HEK293 (cell line): ENCODE measurements at regions not wholly inside any gene's neighbourhood (a gene's known extent, or its start where the extent isn't known, plus 50 kb on each side); places are given as distances from the start of the nearest gene placed in this dataset.

Source experiments
- GLIS1 ChIP-seq: fragments of 450-650 bp; formaldehyde crosslinking; IDR thresholded peaks from 2 replicates; pipeline ENCODE4 v1.5.1; 2016; ENCODE audit warnings: missing biosample characterization, missing genetic modification characterization
- GLIS2 ChIP-seq: fragments of 450-650 bp; formaldehyde crosslinking; IDR thresholded peaks from 2 replicates; pipeline ENCODE4 v1.5.1; 2016; ENCODE audit warnings: missing biosample characterization, missing genetic modification characterization
- KLF1 ChIP-seq: fragments of 450-650 bp; formaldehyde crosslinking; IDR thresholded peaks from 2 replicates; pipeline ENCODE4 v1.5.1; 2016; ENCODE audit warnings: missing biosample characterization, missing genetic modification characterization
- KLF10 ChIP-seq: fragments of 450-650 bp; IDR thresholded peaks from 2 replicates; pipeline ENCODE4 v1.5.1; 2018; ENCODE audit warnings: missing biosample characterization, mild to moderate bottlenecking, missing genetic modification characterization
- KLF16 ChIP-seq: fragments of 450-650 bp; formaldehyde crosslinking; IDR thresholded peaks from 2 replicates; pipeline ENCODE4 v1.5.1; 2017; ENCODE audit warnings: missing biosample characterization, missing genetic modification characterization
- OVOL3 ChIP-seq: fragments of 450-650 bp; formaldehyde crosslinking; IDR thresholded peaks from 2 replicates; pipeline ENCODE4 v1.5.1; 2016; ENCODE audit warnings: missing biosample characterization, missing genetic modification characterization
- SP2 ChIP-seq: fragments of 450-650 bp; formaldehyde crosslinking; IDR thresholded peaks from 2 replicates; pipeline ENCODE4 v1.5.1; 2016; ENCODE audit warnings: missing biosample characterization, missing genetic modification characterization
- ZBTB17 ChIP-seq: fragments of 450-650 bp; formaldehyde crosslinking; IDR thresholded peaks from 2 replicates; pipeline ENCODE4 v1.5.1; 2016; ENCODE audit warnings: missing biosample characterization, missing genetic modification characterization
- ZBTB21 ChIP-seq: fragments of 450-650 bp; formaldehyde crosslinking; IDR thresholded peaks from 2 replicates; pipeline ENCODE4 v1.5.1; 2017; ENCODE audit warnings: missing biosample characterization, missing genetic modification characterization
- ZBTB7A ChIP-seq: fragments of 450-650 bp; formaldehyde crosslinking; IDR thresholded peaks from 2 replicates; pipeline ENCODE4 v1.5.1; 2016; ENCODE audit warnings: low read depth, missing biosample characterization, missing genetic modification characterization
- ZFHX2 ChIP-seq: fragments of 450-650 bp; formaldehyde crosslinking; conservative IDR thresholded peaks from 2 replicates; pipeline ENCODE4 v1.5.1; 2016; ENCODE audit warnings: missing biosample characterization, missing genetic modification characterization
- ZFP37 ChIP-seq: fragments of 450-650 bp; formaldehyde crosslinking; IDR thresholded peaks from 2 replicates; pipeline ENCODE4 v1.5.1; 2016; ENCODE audit warnings: missing biosample characterization, missing genetic modification characterization
- ZNF121 ChIP-seq: fragments of 450-650 bp; formaldehyde crosslinking; IDR thresholded peaks from 2 replicates; pipeline ENCODE4 v1.5.1; 2016; ENCODE audit warnings: missing biosample characterization, missing genetic modification characterization
- ZNF138 ChIP-seq: fragments of 450-650 bp; formaldehyde crosslinking; IDR thresholded peaks from 2 replicates; pipeline ENCODE4 v1.5.1; 2016; ENCODE audit warnings: missing biosample characterization, missing genetic modification characterization, borderline replicate concordance
- ZNF292 ChIP-seq: fragments of 450-650 bp; formaldehyde crosslinking; IDR thresholded peaks from 2 replicates; pipeline ENCODE4 v1.5.1; 2016; ENCODE audit warnings: low read depth, missing biosample characterization, missing genetic modification characterization, borderline replicate concordance
- ZNF335 ChIP-seq: fragments of 450-650 bp; formaldehyde crosslinking; conservative IDR thresholded peaks from 2 replicates; pipeline ENCODE4 v1.5.1; 2016; ENCODE audit warnings: missing biosample characterization, missing genetic modification characterization
- ZNF366 ChIP-seq: fragments of 450-650 bp; formaldehyde crosslinking; conservative IDR thresholded peaks from 2 replicates; pipeline ENCODE4 v1.5.1; 2016; ENCODE audit warnings: missing biosample characterization, missing genetic modification characterization
- ZNF561 ChIP-seq: fragments of 450-650 bp; IDR thresholded peaks from 2 replicates; pipeline ENCODE4 v1.5.1; 2018; ENCODE audit warnings: missing biosample characterization, missing genetic modification characterization, borderline replicate concordance
- ZNF600 ChIP-seq: fragments of 450-650 bp; formaldehyde crosslinking; IDR thresholded peaks from 2 replicates; pipeline ENCODE4 v1.5.1; 2016; ENCODE audit warnings: missing biosample characterization, missing genetic modification characterization
- ZNF660 ChIP-seq: fragments of 450-650 bp; IDR thresholded peaks from 2 replicates; pipeline ENCODE4 v1.5.1; 2018; ENCODE audit warnings: missing biosample characterization, mild to moderate bottlenecking, missing genetic modification characterization
- ZSCAN30 ChIP-seq: fragments of 450-650 bp; IDR thresholded peaks from 2 replicates; pipeline ENCODE4 v1.5.1; 2018; ENCODE audit warnings: missing biosample characterization, mild to moderate bottlenecking, missing genetic modification characterization, moderate library complexity
- TF ChIP-seq, protein P1 (sequence below): fragments of 450-650 bp; formaldehyde crosslinking; IDR thresholded peaks from 2 replicates; pipeline ENCODE4 v1.5.1; 2016; ENCODE audit warnings: missing biosample characterization, missing genetic modification characterization
- TF ChIP-seq, protein P2 (sequence below): fragments of 450-650 bp; formaldehyde crosslinking; IDR thresholded peaks from 2 replicates; pipeline ENCODE4 v1.5.1; 2017; ENCODE audit warnings: missing biosample characterization, mild to moderate bottlenecking, missing genetic modification characterization, moderate library complexity
- TF ChIP-seq, protein P3 (sequence below): fragments of 450-650 bp; formaldehyde crosslinking; IDR thresholded peaks from 2 replicates; pipeline ENCODE4 v1.5.1; 2017; ENCODE audit warnings: missing biosample characterization, missing genetic modification characterization
- TF ChIP-seq, protein P4 (sequence below): fragments of 450-650 bp; formaldehyde crosslinking; IDR thresholded peaks from 2 replicates; pipeline ENCODE4 v1.5.1; 2017; ENCODE audit warnings: missing biosample characterization, missing genetic modification characterization
- TF ChIP-seq, protein P5 (sequence below): fragments of 450-650 bp; formaldehyde crosslinking; IDR thresholded peaks from 2 replicates; pipeline ENCODE4 v1.5.1; 2016; ENCODE audit warnings: missing biosample characterization, missing genetic modification characterization

DNA sequence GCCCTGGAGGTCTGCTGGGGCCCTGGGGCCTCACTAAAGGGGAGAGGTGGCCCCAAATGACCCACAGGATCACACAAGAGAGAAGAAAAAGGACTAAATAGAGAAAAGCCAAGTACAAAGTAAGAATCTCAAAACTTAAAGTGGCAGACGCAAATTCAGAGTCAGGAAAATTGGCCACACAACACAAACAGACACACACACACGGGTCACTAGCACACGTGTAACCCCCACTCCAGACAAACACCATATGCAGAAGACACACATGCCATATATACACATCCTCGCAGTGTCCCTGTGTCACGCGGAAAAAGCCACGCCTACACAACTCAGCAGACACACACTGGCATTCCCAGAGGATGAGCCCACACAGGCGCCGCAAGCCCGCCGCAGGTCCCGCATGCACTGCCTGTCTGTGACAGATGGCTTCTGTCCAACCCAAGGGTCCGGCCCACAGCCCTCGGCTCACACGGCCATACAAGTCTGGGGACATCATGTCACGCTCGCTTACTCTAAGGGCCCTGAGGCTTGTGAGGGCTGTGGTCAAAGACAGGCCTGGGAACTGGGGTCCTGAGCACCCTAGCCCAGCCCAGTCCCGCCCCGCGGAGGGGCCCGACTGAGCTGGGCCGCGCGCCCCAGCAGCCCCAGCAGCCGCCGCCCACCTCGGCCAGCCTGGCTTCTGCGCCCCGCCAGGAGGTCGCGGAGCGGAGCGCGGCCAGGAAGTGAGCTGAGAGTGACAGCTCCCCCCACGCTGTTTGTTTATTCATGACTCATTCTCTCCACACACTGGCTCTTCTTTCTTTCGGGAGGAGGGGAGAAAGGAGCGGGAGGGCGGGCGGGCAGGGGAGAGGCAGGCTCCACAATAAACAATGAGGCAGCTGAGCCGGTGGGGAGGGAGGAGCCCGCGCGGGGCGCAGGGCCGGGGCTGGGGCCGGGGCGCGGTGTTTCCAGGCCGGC lies 95.5 kb upstream of the ZMIZ1 start (continued):
- TF ChIP-seq ZNF121 (tag by site-specific recombination) = 0 out of 2 replicates have a peak, but pooled peaks have one; percentile 11
- TF ChIP-seq ZBTB17 (tag by site-specific recombination) = peak; percentile 39; the same call in 1 of the 2 replicates
- peak; percentile 33; the same call in 1 of the 2 replicates for TF ChIP-seq KLF1 (tag by site-specific recombination)
- 0 out of 2 replicates have a peak, but pooled peaks have one; percentile 44 for TF ChIP-seq KLF16 (tag by site-specific recombination)
- TF ChIP-seq SP2 = peak; percentile 55
- TF ChIP-seq ZFP37 (tag by site-specific recombination) = peak; percentile 49; the same call in 1 of the 2 replicates
- peak; percentile 75 for TF ChIP-seq GLIS1
- TF ChIP-seq, protein P1, sequence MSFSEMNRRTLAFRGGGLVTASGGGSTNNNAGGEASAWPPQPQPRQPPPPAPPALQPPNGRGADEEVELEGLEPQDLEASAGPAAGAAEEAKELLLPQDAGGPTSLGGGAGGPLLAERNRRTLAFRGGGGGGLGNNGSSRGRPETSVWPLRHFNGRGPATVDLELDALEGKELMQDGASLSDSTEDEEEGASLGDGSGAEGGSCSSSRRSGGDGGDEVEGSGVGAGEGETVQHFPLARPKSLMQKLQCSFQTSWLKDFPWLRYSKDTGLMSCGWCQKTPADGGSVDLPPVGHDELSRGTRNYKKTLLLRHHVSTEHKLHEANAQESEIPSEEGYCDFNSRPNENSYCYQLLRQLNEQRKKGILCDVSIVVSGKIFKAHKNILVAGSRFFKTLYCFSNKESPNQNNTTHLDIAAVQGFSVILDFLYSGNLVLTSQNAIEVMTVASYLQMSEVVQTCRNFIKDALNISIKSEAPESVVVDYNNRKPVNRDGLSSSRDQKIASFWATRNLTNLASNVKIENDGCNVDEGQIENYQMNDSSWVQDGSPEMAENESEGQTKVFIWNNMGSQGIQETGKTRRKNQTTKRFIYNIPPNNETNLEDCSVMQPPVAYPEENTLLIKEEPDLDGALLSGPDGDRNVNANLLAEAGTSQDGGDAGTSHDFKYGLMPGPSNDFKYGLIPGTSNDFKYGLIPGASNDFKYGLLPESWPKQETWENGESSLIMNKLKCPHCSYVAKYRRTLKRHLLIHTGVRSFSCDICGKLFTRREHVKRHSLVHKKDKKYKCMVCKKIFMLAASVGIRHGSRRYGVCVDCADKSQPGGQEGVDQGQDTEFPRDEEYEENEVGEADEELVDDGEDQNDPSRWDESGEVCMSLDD = no peak
- peak; percentile 35; the same call in 1 of the 2 replicates for TF ChIP-seq ZBTB21
- TF ChIP-seq, protein P2, sequence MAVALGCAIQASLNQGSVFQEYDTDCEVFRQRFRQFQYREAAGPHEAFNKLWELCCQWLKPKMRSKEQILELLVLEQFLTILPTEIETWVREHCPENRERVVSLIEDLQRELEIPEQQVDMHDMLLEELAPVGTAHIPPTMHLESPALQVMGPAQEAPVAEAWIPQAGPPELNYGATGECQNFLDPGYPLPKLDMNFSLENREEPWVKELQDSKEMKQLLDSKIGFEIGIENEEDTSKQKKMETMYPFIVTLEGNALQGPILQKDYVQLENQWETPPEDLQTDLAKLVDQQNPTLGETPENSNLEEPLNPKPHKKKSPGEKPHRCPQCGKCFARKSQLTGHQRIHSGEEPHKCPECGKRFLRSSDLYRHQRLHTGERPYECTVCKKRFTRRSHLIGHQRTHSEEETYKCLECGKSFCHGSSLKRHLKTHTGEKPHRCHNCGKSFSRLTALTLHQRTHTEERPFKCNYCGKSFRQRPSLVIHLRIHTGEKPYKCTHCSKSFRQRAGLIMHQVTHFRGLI (tag by site-specific recombination) = peak; percentile 79
- TF ChIP-seq, protein P3, sequence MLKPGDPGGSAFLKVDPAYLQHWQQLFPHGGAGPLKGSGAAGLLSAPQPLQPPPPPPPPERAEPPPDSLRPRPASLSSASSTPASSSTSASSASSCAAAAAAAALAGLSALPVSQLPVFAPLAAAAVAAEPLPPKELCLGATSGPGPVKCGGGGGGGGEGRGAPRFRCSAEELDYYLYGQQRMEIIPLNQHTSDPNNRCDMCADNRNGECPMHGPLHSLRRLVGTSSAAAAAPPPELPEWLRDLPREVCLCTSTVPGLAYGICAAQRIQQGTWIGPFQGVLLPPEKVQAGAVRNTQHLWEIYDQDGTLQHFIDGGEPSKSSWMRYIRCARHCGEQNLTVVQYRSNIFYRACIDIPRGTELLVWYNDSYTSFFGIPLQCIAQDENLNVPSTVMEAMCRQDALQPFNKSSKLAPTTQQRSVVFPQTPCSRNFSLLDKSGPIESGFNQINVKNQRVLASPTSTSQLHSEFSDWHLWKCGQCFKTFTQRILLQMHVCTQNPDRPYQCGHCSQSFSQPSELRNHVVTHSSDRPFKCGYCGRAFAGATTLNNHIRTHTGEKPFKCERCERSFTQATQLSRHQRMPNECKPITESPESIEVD (tag by site-specific recombination) = no peak
- TF ChIP-seq ZNF335 (tag by site-specific recombination) = peak; percentile 99
- TF ChIP-seq, protein P4, sequence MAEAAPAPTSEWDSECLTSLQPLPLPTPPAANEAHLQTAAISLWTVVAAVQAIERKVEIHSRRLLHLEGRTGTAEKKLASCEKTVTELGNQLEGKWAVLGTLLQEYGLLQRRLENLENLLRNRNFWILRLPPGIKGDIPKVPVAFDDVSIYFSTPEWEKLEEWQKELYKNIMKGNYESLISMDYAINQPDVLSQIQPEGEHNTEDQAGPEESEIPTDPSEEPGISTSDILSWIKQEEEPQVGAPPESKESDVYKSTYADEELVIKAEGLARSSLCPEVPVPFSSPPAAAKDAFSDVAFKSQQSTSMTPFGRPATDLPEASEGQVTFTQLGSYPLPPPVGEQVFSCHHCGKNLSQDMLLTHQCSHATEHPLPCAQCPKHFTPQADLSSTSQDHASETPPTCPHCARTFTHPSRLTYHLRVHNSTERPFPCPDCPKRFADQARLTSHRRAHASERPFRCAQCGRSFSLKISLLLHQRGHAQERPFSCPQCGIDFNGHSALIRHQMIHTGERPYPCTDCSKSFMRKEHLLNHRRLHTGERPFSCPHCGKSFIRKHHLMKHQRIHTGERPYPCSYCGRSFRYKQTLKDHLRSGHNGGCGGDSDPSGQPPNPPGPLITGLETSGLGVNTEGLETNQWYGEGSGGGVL (tag by site-specific recombination) = peak; percentile 73
- 0 out of 2 replicates have a peak, but pooled peaks have one; percentile 18 for TF ChIP-seq ZBTB7A
- TF ChIP-seq ZFHX2 = peak; percentile 91
- no peak for TF ChIP-seq ZNF138 (tag by site-specific recombination)
- peak; percentile 66 for TF ChIP-seq ZNF600 (tag by site-specific recombination)
- TF ChIP-seq, protein P5, sequence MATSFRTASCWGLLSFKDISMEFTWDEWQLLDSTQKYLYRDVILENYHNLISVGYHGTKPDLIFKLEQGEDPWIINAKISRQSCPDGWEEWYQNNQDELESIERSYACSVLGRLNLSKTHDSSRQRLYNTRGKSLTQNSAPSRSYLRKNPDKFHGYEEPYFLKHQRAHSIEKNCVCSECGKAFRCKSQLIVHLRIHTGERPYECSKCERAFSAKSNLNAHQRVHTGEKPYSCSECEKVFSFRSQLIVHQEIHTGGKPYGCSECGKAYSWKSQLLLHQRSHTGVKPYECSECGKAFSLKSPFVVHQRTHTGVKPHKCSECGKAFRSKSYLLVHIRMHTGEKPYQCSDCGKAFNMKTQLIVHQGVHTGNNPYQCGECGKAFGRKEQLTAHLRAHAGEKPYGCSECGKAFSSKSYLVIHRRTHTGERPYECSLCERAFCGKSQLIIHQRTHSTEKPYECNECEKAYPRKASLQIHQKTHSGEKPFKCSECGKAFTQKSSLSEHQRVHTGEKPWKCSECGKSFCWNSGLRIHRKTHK (tag by site-specific recombination) = no peak
- TF ChIP-seq GLIS2 (tag by site-specific recombination) = peak; percentile 39
- TF ChIP-seq ZNF561 = peak; percentile 92
- peak; percentile 87 for TF ChIP-seq ZSCAN30 (tag by site-specific recombination)
- TF ChIP-seq KLF10 (tag by site-specific recombination) = peak; percentile 87
- TF ChIP-seq OVOL3 = no peak
- TF ChIP-seq ZNF292 (tag by site-specific recombination) = no peak
- TF ChIP-seq ZNF366 = no peak
- peak; percentile 89 for TF ChIP-seq ZNF660 (tag by site-specific recombination)
